K562 (cell line): ENCODE measurements at regions not wholly inside any gene's neighbourhood (a gene's known extent, or its start where the extent isn't known, plus 50 kb on each side); places are given as distances from the start of the nearest gene placed in this dataset.

Experiments
- TF ChIP-seq, protein P1 (sequence below), 2 experiments: fragments of 450-650 bp in 1 of 2; sonication (generic) in 1 of 2; formaldehyde crosslinking in 1 of 2; IDR thresholded peaks; 2 replicates each; pipeline versions ENCODE4 v1.7.1 to v1.9.0; 2016 to 2022; ENCODE audit warnings: inconsistent platforms in 1 of 2, mild to moderate bottlenecking in 1 of 2, missing genetic modification reagents in 1 of 2

DNA sequence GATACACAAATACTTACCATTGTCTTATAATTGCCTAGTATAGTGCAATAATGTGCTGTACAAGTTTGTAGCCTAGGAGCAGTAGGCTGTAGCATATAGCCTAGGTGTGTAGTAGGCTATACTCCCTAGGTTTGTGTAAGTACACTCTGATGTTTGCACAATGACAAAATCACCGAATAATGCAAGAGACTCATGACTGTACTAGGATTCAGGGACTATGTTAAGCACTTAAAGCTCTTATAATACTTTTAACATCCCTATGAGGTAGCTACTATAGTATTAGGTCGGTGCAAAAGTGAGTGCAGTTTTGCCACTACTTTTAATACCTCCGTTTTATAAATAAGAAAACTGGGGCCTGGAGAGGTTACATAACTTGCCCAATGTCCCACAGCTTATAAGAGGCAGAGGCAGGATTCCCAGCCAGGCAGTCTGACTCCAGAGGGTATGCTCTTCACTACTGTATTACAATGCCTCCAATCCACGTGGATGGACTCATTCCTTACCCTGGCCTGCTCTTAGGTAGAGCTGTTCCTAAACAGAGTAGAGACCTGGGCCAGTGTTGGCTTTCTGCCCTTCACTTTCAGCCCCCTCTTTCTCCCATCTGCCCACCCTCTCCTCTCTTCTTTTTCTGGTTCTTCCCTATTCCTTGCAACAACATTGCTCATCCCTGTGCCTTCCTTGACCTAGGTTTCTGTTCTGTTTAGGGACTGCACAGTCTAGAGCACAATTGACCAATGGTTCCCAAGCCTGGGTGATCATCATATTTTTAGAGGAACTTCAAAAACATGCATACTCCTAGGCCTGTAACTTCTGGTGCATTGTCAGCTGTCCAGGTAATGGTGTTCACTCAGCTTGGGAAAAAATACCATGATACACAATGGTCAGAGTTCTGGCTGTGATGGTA lies 114.0 kb downstream of the CARTPT start (continued):
- TF ChIP-seq, protein P1, sequence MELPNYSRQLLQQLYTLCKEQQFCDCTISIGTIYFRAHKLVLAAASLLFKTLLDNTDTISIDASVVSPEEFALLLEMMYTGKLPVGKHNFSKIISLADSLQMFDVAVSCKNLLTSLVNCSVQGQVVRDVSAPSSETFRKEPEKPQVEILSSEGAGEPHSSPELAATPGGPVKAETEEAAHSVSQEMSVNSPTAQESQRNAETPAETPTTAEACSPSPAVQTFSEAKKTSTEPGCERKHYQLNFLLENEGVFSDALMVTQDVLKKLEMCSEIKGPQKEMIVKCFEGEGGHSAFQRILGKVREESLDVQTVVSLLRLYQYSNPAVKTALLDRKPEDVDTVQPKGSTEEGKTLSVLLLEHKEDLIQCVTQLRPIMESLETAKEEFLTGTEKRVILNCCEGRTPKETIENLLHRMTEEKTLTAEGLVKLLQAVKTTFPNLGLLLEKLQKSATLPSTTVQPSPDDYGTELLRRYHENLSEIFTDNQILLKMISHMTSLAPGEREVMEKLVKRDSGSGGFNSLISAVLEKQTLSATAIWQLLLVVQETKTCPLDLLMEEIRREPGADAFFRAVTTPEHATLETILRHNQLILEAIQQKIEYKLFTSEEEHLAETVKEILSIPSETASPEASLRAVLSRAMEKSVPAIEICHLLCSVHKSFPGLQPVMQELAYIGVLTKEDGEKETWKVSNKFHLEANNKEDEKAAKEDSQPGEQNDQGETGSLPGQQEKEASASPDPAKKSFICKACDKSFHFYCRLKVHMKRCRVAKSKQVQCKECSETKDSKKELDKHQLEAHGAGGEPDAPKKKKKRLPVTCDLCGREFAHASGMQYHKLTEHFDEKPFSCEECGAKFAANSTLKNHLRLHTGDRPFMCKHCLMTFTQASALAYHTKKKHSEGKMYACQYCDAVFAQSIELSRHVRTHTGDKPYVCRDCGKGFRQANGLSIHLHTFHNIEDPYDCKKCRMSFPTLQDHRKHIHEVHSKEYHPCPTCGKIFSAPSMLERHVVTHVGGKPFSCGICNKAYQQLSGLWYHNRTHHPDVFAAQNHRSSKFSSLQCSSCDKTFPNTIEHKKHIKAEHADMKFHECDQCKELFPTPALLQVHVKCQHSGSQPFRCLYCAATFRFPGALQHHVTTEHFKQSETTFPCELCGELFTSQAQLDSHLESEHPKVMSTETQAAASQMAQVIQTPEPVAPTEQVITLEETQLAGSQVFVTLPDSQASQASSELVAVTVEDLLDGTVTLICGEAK (IDR thresholded peaks at IDR 0.05) = no peak
- TF ChIP-seq, protein P1 (CRISPR knock-in tag; IDR thresholded peaks at IDR 0.05) = no peak
